Epidermal melanocyte (primary cell): ENCODE measurements at regions not wholly inside any gene's neighbourhood (a gene's known extent, or its start where the extent isn't known, plus 50 kb on each side); places are given as distances from the start of the nearest gene placed in this dataset.

Experiments
- DNase-seq: peaks from one replicate; pipeline ENCODE4 v3.0.0; 2011; ENCODE audit warnings: low spot score; ENCODE audit not compliant: insufficient read length

GRCh38 chr16:49081086-49081485 is 200.6 kb downstream of the CBLN1 start:
- DNase-seq = no peak

DNA sequence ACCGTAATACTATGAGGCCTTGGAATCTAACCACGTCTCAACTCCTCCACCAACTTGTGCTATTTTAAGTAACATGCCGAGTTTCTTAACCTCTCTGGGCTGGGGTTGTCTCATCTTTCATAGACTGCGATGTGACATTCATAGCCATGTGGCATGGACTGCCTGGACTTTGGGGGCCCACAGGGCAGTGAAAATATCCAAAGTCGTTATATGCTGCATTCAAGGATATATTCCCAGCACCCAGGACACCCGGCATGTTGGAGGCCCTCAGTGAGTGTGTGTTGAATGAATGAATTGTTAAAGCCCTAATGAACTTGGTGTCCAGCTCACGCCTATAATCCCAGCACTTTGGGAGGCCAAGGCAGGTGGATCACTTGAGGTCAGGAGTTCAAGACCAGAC is 203.1 kb downstream of the CBLN1 start:
- DNase-seq = no peak

DNA sequence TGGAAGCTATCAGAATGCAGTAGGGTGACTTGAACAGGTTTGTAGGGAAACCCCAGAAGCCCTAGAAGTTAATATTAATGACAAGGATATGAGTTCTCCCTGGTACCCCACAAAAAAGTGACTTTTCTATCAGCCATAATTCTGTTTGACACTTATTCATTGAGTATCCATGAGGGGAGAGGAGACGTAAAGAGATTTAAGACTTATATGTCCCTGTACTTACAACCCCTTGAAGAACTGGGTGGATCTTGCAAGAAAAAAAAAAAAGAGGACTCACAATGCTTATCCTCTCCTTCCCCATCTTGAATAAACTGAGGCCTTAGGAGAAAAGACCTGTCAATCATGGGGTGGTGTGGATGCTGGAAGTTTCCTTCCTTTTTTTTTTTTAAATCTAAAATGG is 203.5 kb downstream of the CBLN1 start:
- no peak for DNase-seq

DNA sequence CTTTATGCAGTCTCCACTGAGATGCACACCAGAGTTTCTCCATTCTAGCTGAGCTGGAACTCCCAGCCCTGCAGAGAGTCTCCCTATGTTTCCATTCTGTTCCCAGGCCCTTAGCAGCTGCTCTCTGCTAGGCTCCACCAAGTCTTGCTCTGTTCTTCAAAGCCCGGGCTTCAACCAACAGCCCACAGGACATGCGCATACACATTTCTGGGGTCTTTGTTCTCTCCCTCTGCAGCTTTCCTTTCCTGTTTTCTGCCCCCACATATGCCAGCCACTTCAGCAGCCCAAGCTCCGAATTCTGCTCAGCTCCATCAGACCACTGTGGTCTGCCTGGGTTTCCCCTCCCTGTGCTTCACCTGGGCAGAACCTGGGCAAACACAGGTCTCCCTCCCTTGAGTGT is 205.9 kb downstream of the CBLN1 start:
- no peak for DNase-seq

- DNase-seq = no peak
Measured at GRCh38 chr16:49068224-49068623, 213.4 kb downstream of the CBLN1 start.

- DNase-seq = no peak
Measured at GRCh38 chr16:49067776-49068175, 213.9 kb downstream of the CBLN1 start.

GRCh38 chr16:49061137-49061714 is 220.4 kb downstream of the CBLN1 start:
- DNase-seq = no peak

DNA sequence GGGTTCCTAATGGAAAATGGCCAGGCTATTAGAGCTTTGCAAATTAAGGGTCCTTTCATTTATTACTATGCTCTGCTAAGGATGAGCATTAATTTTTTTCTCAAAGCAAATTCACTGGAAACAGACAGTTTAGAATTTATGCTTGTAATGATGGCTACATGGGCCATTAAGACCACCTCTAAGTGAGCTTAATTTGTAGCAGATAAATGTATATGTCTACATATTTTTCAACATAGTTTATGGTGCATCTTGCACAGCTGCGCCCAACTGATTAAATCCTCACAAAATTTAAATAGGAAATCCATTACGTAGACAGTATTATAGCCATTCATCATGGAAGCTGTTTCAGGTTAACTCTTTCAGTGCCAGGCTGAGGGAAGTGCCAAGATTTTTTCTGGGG is 220.9 kb downstream of the CBLN1 start:
- no peak for DNase-seq

DNA sequence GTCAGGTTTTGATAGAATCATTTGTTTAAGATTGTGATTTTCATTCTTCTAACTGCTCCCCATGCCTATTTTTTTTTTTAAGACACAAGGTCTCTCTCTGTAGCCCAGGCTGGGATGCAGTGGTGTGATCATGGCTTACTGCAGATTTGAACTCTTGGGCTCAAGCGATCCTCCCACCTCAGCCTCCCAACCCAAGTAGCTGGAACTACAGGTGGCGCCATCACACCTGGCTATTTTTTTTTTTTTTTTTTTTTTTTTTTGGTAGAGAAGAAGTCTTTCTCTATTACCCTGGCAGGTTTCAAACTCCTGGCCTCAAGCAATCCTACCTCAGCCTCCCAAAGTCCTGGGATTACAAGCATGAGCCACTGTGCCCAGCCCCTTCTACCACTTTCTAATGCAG is 223.3 kb downstream of the CBLN1 start:
- no peak for DNase-seq

GRCh38 chr16:49057936-49058335 is 223.7 kb downstream of the CBLN1 start:
- DNase-seq = no peak

GRCh38 chr16:49057391-49057790 is 224.2 kb downstream of the CBLN1 start:
- DNase-seq = no peak

DNA sequence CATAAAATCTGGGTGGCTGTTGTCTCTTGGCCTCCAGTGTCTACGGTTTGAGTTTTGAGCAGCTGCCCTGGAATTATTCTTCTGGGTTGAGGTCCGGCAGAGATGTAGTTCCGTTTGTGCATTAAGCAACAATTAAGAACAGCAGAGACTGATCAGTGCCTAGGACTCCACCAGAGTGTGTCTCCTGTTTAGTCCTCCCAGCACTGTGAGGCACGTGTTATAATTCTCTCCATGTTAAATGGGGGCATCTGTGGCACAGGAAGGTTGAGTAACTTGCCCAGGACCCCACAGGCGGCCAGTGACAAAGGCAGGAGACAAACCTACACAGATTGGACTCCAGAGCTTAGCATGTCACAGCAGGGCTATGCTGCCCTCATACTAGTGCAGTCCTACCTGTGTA is 225.1 kb downstream of the CBLN1 start:
- no peak for DNase-seq

DNA sequence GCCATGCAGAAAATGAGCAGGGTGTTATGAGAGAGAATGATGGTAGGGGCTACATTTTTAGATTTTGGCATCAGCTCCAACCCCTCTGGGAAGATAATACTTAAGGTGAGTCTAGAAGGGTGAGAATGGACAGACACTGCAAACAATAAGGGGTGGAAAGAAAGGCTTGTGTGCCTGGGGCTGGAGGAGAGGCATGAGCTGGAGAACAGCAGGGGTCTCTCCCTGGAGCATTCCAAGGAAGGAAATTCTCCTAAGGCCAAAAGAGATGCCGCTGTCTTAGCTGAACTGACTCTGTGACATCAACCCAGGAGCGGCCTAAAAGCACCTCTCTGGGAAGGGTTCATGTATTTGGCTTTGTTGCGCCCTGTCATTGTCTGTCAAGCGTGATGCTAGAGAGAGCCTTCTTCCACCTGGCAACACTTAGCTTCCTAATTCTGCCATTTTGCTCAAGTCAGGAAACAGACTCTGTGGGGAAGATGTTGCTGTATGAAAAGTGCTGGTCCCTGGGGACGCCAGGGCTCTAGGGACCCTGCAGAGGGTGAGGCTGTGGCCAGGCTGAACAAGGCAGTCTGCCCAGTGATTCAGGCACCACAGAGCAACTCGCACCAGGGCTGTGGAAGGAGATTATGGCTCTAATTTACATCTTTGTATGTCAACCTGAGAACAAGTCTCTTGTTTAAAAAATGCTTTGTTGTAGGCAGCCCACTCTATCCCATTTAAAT is 225.7 kb downstream of the CBLN1 start:
- DNase-seq = no peak

- no peak for DNase-seq
Measured at GRCh38 chr16:49055291-49055690, 226.3 kb downstream of the CBLN1 start.

DNA sequence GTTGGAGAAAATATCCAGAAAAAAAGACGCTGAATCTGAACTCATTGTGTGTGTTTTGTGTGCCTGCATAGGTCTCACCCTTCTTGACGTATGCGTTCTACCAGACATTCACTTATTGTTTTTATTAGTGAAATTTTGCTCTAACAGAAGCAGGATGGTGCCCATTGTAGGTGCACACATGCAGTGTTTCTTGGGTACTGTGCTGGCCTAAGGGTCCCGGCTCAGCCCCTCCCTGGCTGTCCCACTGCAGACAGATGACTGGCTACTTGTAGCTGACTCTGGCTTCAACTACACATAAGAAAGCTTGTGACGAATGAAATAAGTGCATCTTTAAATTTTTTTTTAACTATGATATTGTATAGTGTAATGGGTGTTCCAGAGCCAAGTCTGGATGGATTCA is 227.0 kb downstream of the CBLN1 start:
- DNase-seq = no peak

DNA sequence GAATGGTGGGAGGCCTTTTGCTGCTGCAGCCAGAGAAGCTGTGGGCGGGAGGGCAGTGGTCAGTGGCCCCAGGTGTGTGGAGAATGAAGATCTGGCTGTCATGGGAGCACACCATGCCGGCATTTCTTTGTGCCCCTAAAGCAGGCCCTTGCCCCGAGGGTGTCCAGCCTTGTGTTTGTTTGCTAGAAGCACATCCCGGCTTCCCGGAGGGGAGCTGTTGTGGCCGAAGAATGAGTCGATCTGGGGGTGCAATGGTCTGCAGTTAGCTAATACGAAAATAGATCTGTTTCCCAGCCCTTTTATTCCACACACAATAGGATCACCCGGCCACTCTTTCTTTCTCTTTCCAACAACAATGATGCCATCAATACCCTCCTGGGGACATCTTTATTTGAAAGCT is 228.8 kb downstream of the CBLN1 start:
- DNase-seq = no peak

DNA sequence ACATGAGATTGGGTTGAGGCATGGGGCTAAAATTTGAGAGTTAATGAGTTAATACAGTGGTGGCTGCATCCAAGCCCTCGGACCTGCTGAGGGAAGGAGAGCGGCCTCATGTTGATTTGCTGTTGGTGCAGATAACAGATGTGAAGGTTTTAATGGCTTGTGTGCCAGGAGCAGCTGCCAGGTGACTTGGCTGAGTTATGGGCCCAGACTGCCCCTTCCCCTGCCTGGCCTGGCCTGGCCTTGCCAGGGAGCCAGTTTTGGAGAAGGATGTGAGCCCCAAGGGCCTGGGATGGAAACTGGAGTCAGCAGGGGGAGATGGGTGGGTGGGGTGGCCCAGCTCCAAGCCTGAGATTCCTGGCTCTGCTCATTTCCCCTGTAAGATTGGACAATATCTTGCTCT is 230.1 kb downstream of the CBLN1 start:
- no peak for DNase-seq

DNA sequence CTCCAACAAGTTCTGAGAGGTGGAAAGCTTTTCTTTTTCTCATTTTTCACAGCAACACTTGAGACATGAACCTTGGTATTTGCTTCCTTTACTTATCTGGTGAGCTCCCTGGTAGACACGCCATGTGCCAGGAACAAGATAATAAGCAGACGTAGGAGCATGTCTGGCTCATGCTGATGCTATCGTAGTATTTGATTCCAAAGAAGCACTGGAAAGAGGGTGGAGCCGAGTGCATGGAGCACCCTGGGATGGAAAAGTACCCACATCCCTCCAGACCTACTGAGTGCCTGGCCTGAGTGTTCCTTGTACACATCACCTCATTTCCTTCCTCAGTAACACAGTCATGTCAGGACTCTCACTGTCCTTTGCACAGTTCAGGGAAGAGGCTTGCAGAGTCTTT is 231.0 kb downstream of the CBLN1 start:
- DNase-seq = no peak

GRCh38 chr16:49049644-49050043 is 232.0 kb downstream of the CBLN1 start:
- no peak for DNase-seq

DNA sequence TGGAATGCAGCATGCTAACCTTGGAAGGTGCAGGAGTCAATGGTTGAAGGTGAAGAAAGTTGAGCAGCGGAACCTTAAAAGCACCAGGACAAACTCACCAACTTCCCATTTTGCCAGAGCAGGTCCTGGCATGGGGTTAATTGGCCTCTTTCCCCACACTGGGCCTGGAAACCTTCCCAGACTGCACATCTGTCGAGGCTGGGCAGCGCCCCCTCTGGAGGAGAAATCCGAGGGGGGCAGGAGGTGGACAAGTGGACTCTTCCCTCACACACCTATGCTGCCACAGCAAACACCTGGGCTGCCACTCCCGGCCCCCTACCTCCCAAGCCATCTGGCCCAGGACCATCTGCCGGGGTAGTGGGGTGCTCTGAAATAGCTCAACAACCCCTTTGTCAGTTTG is 232.4 kb downstream of the CBLN1 start:
- no peak for DNase-seq

DNA sequence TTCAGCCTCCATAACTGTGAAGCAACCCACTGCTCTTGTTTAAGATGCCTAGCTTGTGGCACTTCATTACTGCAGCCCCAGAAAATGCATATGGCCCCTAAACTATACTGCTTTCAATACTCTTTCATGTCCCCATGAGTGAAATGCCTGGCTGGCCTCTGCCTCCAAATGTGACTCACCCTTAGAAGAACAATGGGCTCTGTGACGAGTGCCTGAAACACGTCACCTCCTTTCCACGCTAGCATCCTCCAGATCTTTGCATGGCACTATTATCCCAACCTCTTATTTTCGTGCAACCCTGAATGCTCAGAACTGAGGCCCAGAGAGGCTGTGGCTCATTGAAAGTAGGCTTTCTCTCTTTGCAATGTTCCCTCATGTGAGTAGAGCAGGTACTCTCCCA is 233.1 kb downstream of the CBLN1 start:
- DNase-seq = no peak

- DNase-seq = no peak
Measured at GRCh38 chr16:49036126-49036525, 245.5 kb downstream of the CBLN1 start.

GRCh38 chr16:49027420-49027819 is 254.2 kb downstream of the CBLN1 start:
- DNase-seq = no peak
